Hematopoietic multipotent progenitor cell treated with erythropoietin and hydrocortisone succinate and interleukin-3 and kit ligand, for 8 days (in vitro differentiated cells): ENCODE measurements at regions not wholly inside any gene's neighbourhood (a gene's known extent, or its start where the extent isn't known, plus 50 kb on each side); places are given as distances from the start of the nearest gene placed in this dataset.

ENCODE experiments used
- DNase-seq: peaks from one replicate; pipeline ENCODE4 v3.0.0-alpha.2; 2015

GRCh38 chr6:67292169-67292568, 1342.9 kb upstream of the ADGRB3 start:
- DNase-seq, result no peak

- no peak for DNase-seq
Observed at GRCh38 chr6:67287566-67287965, 1347.5 kb upstream of the ADGRB3 start.

DNA sequence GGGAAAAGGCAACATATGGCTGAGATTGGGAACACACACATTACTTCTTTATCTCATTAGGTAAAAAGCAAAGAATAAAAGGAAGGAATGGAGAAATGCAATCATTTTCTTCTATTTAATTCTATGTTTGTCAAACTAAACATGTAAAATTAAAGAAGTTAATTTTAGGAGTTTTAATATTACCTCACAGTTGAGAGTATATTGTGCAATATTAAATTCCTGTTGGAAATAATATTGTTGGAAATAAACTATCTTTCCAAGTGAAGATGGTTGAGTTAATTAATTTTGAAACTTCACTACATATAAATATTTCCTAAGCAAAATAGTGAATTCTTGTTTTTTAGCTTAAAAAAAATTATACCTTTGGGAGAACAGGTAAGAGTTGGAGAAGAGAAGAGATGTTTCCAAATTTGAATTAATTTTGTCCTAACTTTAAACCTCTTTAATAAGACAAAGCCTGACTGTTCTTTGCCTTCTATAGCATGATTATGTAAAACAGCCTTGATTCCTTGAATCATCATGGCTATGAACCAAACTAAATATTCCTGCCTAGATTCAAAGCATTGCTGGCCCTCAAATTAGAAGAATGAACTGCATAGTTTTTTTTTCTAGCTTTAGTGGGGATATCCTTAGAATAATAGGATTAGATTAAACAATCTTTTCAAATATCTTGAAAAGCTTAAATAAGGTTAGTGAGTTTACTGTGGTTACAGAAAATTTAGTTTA, 1349.1 kb upstream of the ADGRB3 start:
- no peak for DNase-seq

GRCh38 chr6:67277312-67277711, 1357.8 kb upstream of the ADGRB3 start:
- no peak for DNase-seq

- no peak for DNase-seq
Observed at GRCh38 chr6:67265996-67266921, 1368.8 kb upstream of the ADGRB3 start.

GRCh38 chr6:67252663-67253062, 1382.4 kb upstream of the ADGRB3 start:
- no peak for DNase-seq

DNA sequence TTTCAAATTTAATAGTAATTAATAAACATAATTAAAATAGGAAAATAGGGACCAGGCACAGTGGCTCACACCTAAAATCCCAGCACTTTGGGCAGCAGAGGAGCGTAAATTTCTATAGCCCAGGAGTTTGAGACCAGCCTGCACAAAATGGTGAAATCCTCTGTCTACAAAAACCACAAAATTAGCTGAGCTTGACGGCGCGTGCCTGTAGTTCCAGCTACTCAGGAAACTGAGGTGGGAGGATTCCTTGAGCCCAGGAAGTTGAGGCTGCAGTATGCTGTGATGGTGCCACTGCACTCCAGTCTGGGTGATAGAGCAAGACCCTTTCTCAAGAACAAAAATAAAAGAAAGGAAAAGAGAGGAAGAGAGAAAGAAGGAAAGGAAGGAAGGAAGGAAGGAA, 1387.0 kb upstream of the ADGRB3 start:
- no peak for DNase-seq

DNA sequence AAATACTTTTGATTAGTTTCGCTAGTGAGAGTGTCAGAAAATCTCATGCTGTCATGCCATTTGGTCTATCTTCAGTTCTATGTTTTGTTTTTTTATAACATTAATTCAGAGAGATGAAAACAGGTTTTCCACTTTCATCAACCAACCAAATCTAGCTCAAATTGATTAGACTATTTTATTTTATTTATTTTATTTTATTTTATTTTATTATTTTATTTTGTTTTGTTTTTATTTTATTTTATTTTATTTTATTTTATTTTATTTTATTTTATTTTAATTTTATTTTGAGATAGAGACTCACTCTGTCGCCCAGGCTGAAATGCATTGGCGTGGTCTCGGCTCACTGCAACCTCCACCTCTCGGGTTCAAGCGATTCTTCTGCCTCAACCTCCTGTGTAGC, 1391.0 kb upstream of the ADGRB3 start:
- no peak for DNase-seq

DNA sequence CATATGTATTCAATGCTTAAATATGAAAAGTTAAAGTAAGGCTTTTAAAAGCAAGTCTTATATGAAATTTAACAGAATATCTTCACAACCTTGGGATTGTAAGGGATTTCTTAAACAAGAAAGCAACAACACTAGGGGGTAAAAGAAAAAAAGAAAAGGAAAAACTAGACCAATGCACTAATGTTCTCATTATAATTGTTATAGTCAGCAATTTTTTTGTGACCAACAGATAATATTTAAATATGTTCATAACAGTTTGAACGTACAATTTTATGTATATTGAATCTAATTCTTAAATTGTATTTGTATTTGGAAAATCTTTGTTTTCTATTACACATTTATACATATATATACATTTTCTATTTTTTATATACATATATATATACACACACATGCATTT, 1397.8 kb upstream of the ADGRB3 start:
- no peak for DNase-seq

DNA sequence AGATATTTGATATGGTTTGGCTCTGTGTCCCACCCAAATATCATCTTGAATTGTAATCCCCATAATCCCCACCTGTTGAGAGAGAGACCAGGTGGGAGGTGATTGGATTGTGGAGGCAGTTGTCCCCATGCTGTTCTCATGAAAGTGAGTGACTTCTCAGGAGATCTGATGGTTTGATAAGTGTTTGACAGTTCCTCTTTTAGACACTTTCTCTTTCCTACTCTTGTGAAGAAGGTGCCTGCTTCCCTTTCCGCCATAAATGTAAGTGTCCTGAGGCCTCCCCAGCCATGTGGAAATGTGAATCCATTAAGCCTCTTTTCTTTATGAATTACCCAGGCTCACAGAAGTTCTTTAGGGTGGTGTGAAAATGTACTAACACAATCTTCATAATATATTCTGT, 1404.0 kb upstream of the ADGRB3 start:
- DNase-seq, result no peak

GRCh38 chr6:67224989-67225388, 1410.1 kb upstream of the ADGRB3 start:
- no peak for DNase-seq

DNA sequence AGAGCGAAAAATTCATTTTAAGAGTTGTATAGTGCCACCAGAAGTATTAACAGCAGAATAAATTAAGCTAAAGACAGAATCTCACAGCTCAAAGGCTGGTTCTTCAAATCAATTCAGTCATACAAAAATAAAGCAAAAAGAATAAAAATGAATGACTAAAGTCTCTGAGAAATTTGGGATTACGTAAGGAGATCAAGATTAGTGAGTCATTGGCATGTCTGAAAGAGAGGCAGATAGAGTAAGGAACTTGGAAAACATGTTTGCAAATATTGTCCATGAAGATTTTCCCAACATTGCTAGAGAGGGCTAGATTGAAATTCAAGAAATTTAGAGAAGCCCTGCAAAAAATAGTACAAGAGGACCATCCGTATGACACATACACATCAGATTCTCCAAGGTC, 1413.9 kb upstream of the ADGRB3 start:
- no peak for DNase-seq

- DNase-seq, result no peak
Observed at GRCh38 chr6:67219346-67219745, 1415.7 kb upstream of the ADGRB3 start.

- DNase-seq, result no peak
Observed at GRCh38 chr6:67212584-67212983, 1422.5 kb upstream of the ADGRB3 start.

- no peak for DNase-seq
Observed at GRCh38 chr6:67210450-67210849, 1424.6 kb upstream of the ADGRB3 start.

- DNase-seq, result no peak
Observed at GRCh38 chr6:67201563-67201962, 1433.5 kb upstream of the ADGRB3 start.

GRCh38 chr6:67200626-67201403, 1434.3 kb upstream of the ADGRB3 start:
- no peak for DNase-seq

GRCh38 chr6:67199425-67199824, 1435.7 kb upstream of the ADGRB3 start:
- DNase-seq, result no peak

- no peak for DNase-seq
Observed at GRCh38 chr6:67190733-67191132, 1444.3 kb upstream of the ADGRB3 start.

GRCh38 chr6:67184405-67184804, 1450.7 kb upstream of the ADGRB3 start:
- DNase-seq, result no peak

DNA sequence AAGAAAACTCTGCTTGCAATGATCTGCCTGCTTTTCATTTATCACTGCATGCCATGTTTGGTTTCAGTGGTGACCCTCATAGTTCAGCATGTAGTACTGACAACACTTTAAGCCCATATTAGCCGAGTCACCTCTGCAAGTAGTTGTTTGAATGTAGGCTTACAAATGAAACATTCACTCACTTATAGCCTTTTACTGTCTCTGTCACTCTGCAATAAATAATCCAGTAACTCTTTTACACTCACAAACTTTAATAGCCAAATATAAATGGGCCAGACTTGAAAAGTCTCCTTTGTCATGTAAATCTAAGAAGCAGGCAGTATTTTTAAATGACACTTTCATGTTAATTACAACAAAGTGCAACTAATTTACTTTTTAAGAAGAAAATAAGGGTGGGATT, 1460.0 kb upstream of the ADGRB3 start:
- no peak for DNase-seq

- DNase-seq, result no peak
Observed at GRCh38 chr6:67165606-67166005, 1458.6 kb upstream of the EYS start.

DNA sequence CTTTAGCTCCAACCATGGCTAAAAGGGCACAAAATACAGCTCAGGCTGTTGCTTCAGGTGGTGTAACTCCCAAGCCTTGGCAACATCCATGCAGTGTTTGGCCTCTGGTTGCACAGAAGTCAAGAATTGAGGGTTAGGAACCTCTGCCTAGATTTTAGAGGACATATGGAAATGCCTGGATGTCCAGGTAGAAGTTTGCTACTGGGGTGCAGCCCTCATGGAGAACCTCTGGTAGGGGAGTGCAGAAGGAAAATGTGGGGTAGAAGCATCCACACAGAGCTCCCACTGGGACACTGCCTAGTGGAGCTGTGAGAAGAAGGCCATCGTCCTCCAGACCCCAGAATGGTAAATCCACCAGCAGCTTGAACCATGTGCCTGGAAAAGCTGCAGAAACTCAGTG, 1453.8 kb upstream of the EYS start:
- DNase-seq, result no peak

GRCh38 chr6:67141005-67141404, 1434.0 kb upstream of the EYS start:
- DNase-seq, result no peak
